IMR-90 (cell line): ENCODE measurements at regions not wholly inside any gene's neighbourhood (a gene's known extent, or its start where the extent isn't known, plus 50 kb on each side); places are given as distances from the start of the nearest gene placed in this dataset.

Experiments used
- ATAC-seq: fragments of 200-7000 bp; cut with Tn5 transposase; 2 replicates; pipeline ENCODE4 v1.9.1; 2020; ENCODE audit warnings: low read depth, mild to moderate bottlenecking, moderate library complexity
- BruUV-seq: library from RNA; stranded (reverse); fragments of 400-500 nt; replicated peaks from 2 replicates; lab custom pipeline; 2021; lab: Mats Ljungman, UMichigan
- CTCF ChIA-PET: fragments of 300-600 bp; formaldehyde crosslinking; extraction: SDS; loops from one replicate; lab custom pipeline; 2021; ENCODE audit warnings: antibody characterized with exemption; lab: Yijun Ruan, JAX
- POLR2A ChIA-PET: fragments of 300-600 bp; sonication (Branson Sonifier 250); formaldehyde crosslinking; loops from one replicate; lab custom pipeline; 2022; ENCODE audit warnings: antibody characterized with exemption; ENCODE audit not compliant: unreplicated experiment; lab: Charles Lee
- DNase-seq: peaks from one replicate; pipeline ENCODE4 v3.0.0; 2013
- H2AFZ ChIP-seq: replicated peaks from 2 replicates; pipeline ENCODE3; 2013; ENCODE audit warnings: low read length, mild to moderate bottlenecking; ENCODE audit not compliant: poor library complexity
- H2AK5ac ChIP-seq: 2 replicates; pipeline ENCODE4 v1.6.1; 2013; ENCODE audit warnings: low read depth, low read length, inconsistent platforms
- H2AK9ac ChIP-seq: replicated peaks from 2 replicates; pipeline ENCODE3; 2013; ENCODE audit warnings: mild to moderate bottlenecking, low read depth, low read length, moderate library complexity; ENCODE audit not compliant: poor library complexity
- H2BK120ac ChIP-seq: 2 replicates; pipeline ENCODE4 v1.6.1; 2013; ENCODE audit warnings: low read depth, low read length, inconsistent platforms
- H2BK15ac ChIP-seq: 3 replicates; pipeline ENCODE4 v1.6.1; 2013; ENCODE audit warnings: low read depth, low read length, inconsistent platforms
- H2BK20ac ChIP-seq: 2 replicates; pipeline ENCODE4 v1.6.1; 2013; ENCODE audit warnings: low read depth, mild to moderate bottlenecking, inconsistent platforms, low read length, moderate library complexity
- H2BK5ac ChIP-seq: 2 replicates; pipeline ENCODE4 v1.6.1; 2013; ENCODE audit warnings: mild to moderate bottlenecking, low read depth, low read length, inconsistent platforms; ENCODE audit not compliant: poor library complexity, severe bottlenecking
- H3K14ac ChIP-seq: replicated peaks from 2 replicates; pipeline ENCODE4 v1.6.1; 2013; ENCODE audit warnings: low read depth, low read length, inconsistent platforms
- H3K18ac ChIP-seq: 2 replicates; pipeline ENCODE4 v1.6.1; 2013; ENCODE audit warnings: low read depth, low read length, control low read depth
- H3K23ac ChIP-seq: 2 replicates; pipeline ENCODE4 v1.6.1; 2013; ENCODE audit warnings: low read depth, low read length, inconsistent platforms
- H3K27ac ChIP-seq: 2 replicates; pipeline ENCODE4 v1.5.1; 2013; ENCODE audit warnings: mild to moderate bottlenecking, control low read depth, low read length; ENCODE audit not compliant: insufficient read depth
- H3K27me3 ChIP-seq: 2 replicates; pipeline ENCODE4 v1.6.1; 2013; ENCODE audit warnings: low read length; ENCODE audit not compliant: control insufficient read depth, insufficient read depth
- H3K36me3 ChIP-seq: 2 replicates; pipeline ENCODE4 v1.6.1; 2013; ENCODE audit warnings: low read length, mixed read lengths; ENCODE audit not compliant: control insufficient read depth, insufficient read depth
- H3K4ac ChIP-seq: 2 replicates; pipeline ENCODE4 v1.6.1; 2013; ENCODE audit warnings: low read depth, low read length, inconsistent platforms
- H3K4me1 ChIP-seq: 2 replicates; pipeline ENCODE4 v1.6.1; 2013; ENCODE audit warnings: low read length, mixed read lengths; ENCODE audit not compliant: control insufficient read depth, insufficient read depth
- H3K4me2 ChIP-seq: 2 replicates; pipeline ENCODE4 v1.6.1; 2013; ENCODE audit warnings: low read depth, mild to moderate bottlenecking, control low read depth, low read length, moderate library complexity
- H3K4me3 ChIP-seq: 2 replicates; pipeline ENCODE4 v1.5.1; 2013; ENCODE audit warnings: low read depth, mild to moderate bottlenecking, control low read depth, low read length, moderate library complexity; ENCODE audit not compliant: insufficient read depth
- H3K56ac ChIP-seq: 2 replicates; pipeline ENCODE4 v1.6.1; 2013; ENCODE audit warnings: low read length, inconsistent platforms; ENCODE audit not compliant: insufficient read depth; ENCODE audit errors: extremely low read depth
- H3K79me1 ChIP-seq, 2 experiments: 2 replicates each; pipeline ENCODE4 v1.6.1; 2013; ENCODE audit warnings: low read length in 2 of 2, inconsistent platforms in 1 of 2, low read depth in 1 of 2
- H3K9ac ChIP-seq: 2 replicates; pipeline ENCODE4 v1.6.1; 2013; ENCODE audit warnings: low read depth, low read length, control low read depth
- H3K9me1 ChIP-seq: 2 replicates; pipeline ENCODE4 v1.6.1; 2013; ENCODE audit warnings: low read length, inconsistent platforms; ENCODE audit not compliant: insufficient read depth
- H3K9me3 ChIP-seq: 2 replicates; pipeline ENCODE4 v1.6.1; 2013; ENCODE audit warnings: low read length; ENCODE audit not compliant: control insufficient read depth, insufficient read depth
- H4K20me1 ChIP-seq: 2 replicates; pipeline ENCODE4 v1.6.1; 2013; ENCODE audit warnings: low read length, inconsistent platforms; ENCODE audit not compliant: insufficient read depth
- H4K5ac ChIP-seq: 2 replicates; pipeline ENCODE4 v1.6.1; 2013; ENCODE audit warnings: mild to moderate bottlenecking, low read depth, low read length, control low read depth
- H4K8ac ChIP-seq, 2 experiments: 2 replicates each; pipeline ENCODE4 v1.6.1; 2013; ENCODE audit warnings: low read depth in 2 of 2, low read length in 2 of 2, control low read depth in 1 of 2, inconsistent platforms in 1 of 2
- H4K91ac ChIP-seq: 2 replicates; pipeline ENCODE4 v1.6.1; 2013; ENCODE audit warnings: low read depth, low read length, inconsistent platforms; ENCODE audit not compliant: insufficient read depth
- BHLHE40 ChIP-seq: fragments of 150-350 bp; IDR thresholded peaks from 2 replicates; pipeline ENCODE4 v1.6.1; 2016; ENCODE audit warnings: mild to moderate bottlenecking, low read depth, low read length
- CEBPB ChIP-seq: IDR thresholded peaks from 2 replicates; pipeline ENCODE4 v1.6.1; 2012; ENCODE audit warnings: low read depth, low read length, improper control_type of control experiment
- CHD1 ChIP-seq: IDR thresholded peaks from 2 replicates; pipeline ENCODE4 v1.6.1; 2012; ENCODE audit warnings: low read depth, low read length, improper control_type of control experiment
- FOS ChIP-seq: fragments of 150-350 bp; IDR thresholded peaks from 2 replicates; pipeline ENCODE4 v1.6.1; 2016; ENCODE audit warnings: low read depth, low read length
- MAFK ChIP-seq: IDR thresholded peaks from 2 replicates; pipeline ENCODE4 v1.6.1; 2012; ENCODE audit warnings: low read depth, low read length, improper control_type of control experiment
- MAZ ChIP-seq: IDR thresholded peaks from 2 replicates; pipeline ENCODE4 v1.6.1; 2012; ENCODE audit warnings: low read depth, mild to moderate bottlenecking, low read length, improper control_type of control experiment, moderate library complexity, borderline replicate concordance
- MXI1 ChIP-seq: IDR thresholded peaks from 2 replicates; pipeline ENCODE4 v1.6.1; 2012; ENCODE audit warnings: low read depth, mild to moderate bottlenecking, low read length, moderate library complexity, borderline replicate concordance
- NFE2L2 ChIP-seq: fragments of 150-350 bp; IDR thresholded peaks from 2 replicates; pipeline ENCODE4 v1.6.1; 2016; ENCODE audit warnings: low read depth, mild to moderate bottlenecking, low read length
- POLR2A ChIP-seq: IDR thresholded peaks from 2 replicates; pipeline ENCODE4 v1.6.1; 2012; ENCODE audit warnings: mild to moderate bottlenecking, low read depth, low read length
- RCOR1 ChIP-seq: IDR thresholded peaks from 2 replicates; pipeline ENCODE4 v1.6.1; 2012; ENCODE audit warnings: mild to moderate bottlenecking, low read length, improper control_type of control experiment; ENCODE audit not compliant: insufficient replicate concordance
- RFX5 ChIP-seq: IDR thresholded peaks from 2 replicates; pipeline ENCODE4 v1.8.0; 2012; ENCODE audit warnings: low read depth, mild to moderate bottlenecking, low read length, moderate library complexity
- SMC3 ChIP-seq: fragments of 150-350 bp; IDR thresholded peaks from 2 replicates; pipeline ENCODE4 v1.6.1; 2016; ENCODE audit warnings: low read depth, mild to moderate bottlenecking, antibody characterized with exemption, low read length, moderate library complexity
- dilution Hi-C: fragments of 300-500 bp; cut with HindIII; formaldehyde crosslinking; loops from one replicate; pipeline ENCODE4 v1.14.3; 2018; ENCODE audit warnings: low sequenced_read_pairs; ENCODE audit not compliant: unreplicated experiment
- in situ Hi-C: fragments of 300-500 bp; cut with MboI; formaldehyde crosslinking; loops from 3 replicates; pipeline ENCODE4 v1.14.3; 2019; ENCODE audit warnings: low sequenced_read_pairs, inconsistent platforms, mixed read lengths
- intact Hi-C: fragments of 100-400 bp; cut with micrococcal nuclease; formaldehyde crosslinking; loops from 2 replicates; pipeline ENCODE4 v1.10.0; 2022
- TF ChIP-seq, protein P1 (sequence below): fragments of 150-350 bp; IDR thresholded peaks from 2 replicates; pipeline ENCODE4 v1.6.1; 2017; ENCODE audit warnings: mild to moderate bottlenecking, antibody characterized with exemption, low read length, low read depth
- TF ChIP-seq, protein P2 (sequence below): conservative IDR thresholded peaks from 2 replicates; pipeline ENCODE4 v1.5.1; 2012; ENCODE audit warnings: mild to moderate bottlenecking, low read depth, low read length, improper control_type of control experiment
- TF ChIP-seq, protein P3 (sequence below): fragments of 150-350 bp; IDR thresholded peaks from 2 replicates; pipeline ENCODE4 v1.6.1; 2016; ENCODE audit warnings: low read depth, mild to moderate bottlenecking, low read length, moderate library complexity, borderline replicate concordance

DNA sequence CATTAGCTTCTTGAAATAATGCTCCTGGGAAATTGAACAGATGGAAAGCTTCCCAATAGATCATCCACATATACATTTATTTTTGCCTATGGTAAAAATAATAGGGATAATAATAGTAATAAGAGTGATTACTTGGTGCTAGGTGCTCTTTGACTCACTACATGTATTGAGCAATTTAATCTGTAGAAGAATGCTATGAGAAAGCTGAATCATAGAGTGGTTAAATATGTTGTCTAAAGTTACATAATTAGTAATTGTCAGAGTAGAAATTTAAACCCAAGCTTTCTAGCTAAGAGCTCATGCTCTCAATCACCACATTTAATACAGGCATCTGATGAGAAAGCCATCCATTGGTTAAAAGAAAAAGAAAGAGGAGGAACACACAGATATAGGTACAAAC is 590.5 kb upstream of the SLC8A1 start:
- no peak for TF ChIP-seq MAZ
- no peak for TF ChIP-seq RCOR1
- TF ChIP-seq, protein P1, sequence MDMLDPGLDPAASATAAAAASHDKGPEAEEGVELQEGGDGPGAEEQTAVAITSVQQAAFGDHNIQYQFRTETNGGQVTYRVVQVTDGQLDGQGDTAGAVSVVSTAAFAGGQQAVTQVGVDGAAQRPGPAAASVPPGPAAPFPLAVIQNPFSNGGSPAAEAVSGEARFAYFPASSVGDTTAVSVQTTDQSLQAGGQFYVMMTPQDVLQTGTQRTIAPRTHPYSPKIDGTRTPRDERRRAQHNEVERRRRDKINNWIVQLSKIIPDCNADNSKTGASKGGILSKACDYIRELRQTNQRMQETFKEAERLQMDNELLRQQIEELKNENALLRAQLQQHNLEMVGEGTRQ, result no peak
- no peak for TF ChIP-seq MXI1
- TF ChIP-seq, protein P2, sequence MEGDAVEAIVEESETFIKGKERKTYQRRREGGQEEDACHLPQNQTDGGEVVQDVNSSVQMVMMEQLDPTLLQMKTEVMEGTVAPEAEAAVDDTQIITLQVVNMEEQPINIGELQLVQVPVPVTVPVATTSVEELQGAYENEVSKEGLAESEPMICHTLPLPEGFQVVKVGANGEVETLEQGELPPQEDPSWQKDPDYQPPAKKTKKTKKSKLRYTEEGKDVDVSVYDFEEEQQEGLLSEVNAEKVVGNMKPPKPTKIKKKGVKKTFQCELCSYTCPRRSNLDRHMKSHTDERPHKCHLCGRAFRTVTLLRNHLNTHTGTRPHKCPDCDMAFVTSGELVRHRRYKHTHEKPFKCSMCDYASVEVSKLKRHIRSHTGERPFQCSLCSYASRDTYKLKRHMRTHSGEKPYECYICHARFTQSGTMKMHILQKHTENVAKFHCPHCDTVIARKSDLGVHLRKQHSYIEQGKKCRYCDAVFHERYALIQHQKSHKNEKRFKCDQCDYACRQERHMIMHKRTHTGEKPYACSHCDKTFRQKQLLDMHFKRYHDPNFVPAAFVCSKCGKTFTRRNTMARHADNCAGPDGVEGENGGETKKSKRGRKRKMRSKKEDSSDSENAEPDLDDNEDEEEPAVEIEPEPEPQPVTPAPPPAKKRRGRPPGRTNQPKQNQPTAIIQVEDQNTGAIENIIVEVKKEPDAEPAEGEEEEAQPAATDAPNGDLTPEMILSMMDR, result no peak
- TF ChIP-seq POLR2A, result no peak
- no peak for TF ChIP-seq CHD1
- no peak for TF ChIP-seq FOS
- no peak for TF ChIP-seq CEBPB
- TF ChIP-seq NFE2L2, result no peak
- TF ChIP-seq MAFK, result no peak
- TF ChIP-seq, protein P3, sequence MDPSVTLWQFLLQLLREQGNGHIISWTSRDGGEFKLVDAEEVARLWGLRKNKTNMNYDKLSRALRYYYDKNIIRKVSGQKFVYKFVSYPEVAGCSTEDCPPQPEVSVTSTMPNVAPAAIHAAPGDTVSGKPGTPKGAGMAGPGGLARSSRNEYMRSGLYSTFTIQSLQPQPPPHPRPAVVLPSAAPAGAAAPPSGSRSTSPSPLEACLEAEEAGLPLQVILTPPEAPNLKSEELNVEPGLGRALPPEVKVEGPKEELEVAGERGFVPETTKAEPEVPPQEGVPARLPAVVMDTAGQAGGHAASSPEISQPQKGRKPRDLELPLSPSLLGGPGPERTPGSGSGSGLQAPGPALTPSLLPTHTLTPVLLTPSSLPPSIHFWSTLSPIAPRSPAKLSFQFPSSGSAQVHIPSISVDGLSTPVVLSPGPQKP, result no peak
- TF ChIP-seq BHLHE40, result no peak
- no peak for TF ChIP-seq SMC3
- no peak for TF ChIP-seq RFX5
- Histone ChIP-seq H2BK20ac (no peak overlapping the region), H3K4me1 (no peaks in the 10 kb centered on the region), H3K14ac (no peak overlapping the region), H3K4me3 (no peak overlapping the region), H2AFZ (no peak overlapping the region), H4K8ac (no peak overlapping the region), H3K56ac (no peak overlapping the region), H2BK5ac (no peak overlapping the region), H3K9me3 (no peaks in the 10 kb centered on the region), H2BK15ac (no peak overlapping the region), H3K27ac (no peak overlapping the region), H4K20me1 (no peaks in the 10 kb centered on the region), H3K36me3 (no peaks in the 10 kb centered on the region), H4K5ac (no peak overlapping the region), H3K27me3 (no peaks in the 10 kb centered on the region), H2AK5ac (no peak overlapping the region), H3K4me2 (no peak overlapping the region), H3K4ac (no peak overlapping the region), H3K9me1 (no peaks in the 10 kb centered on the region), H3K23ac (no peak overlapping the region), H3K9ac (no peak overlapping the region), H3K18ac (no peak overlapping the region), H4K91ac (no peak overlapping the region), H2BK120ac (no peak overlapping the region), H3K79me1 (no peaks in the 10 kb centered on the region), H2AK9ac (no peak overlapping the region)
- CTCF ChIA-PET, result no interaction called here
- POLR2A ChIA-PET, result no interaction called here
- intact Hi-C loops (no loop called here), dilution Hi-C loops (no loop called here), in situ Hi-C loops (no loop called here)
- ATAC-seq (no peak), DNase-seq (no peak)
- no TSS peak for BruUV-seq
